ENCODE measurements at regions not wholly inside any gene's neighbourhood (a gene's known extent, or its start where the extent isn't known, plus 50 kb on each side); places are given as distances from the start of the nearest gene placed in this dataset.

DNA sequence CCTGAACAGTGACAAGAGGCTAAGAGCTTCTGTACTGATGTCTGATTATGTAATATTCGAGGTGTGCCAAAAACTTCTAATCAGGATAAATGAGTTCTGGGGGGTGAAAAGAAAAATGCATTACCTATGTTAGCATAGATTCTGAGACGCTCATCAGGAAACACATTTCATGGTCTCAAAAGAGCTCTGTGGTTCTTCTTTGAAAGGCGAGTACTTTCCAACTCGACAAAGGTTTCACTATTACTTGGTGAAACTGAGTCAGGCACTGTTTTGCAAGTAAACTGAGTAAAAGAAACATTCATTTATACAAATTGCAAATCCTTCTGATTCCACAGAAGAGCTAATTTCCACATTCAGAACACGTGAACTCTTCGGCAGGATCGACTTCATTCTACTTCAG is 523.2 kb downstream of the GATA3 start:
- TF ChIP-seq GATA3 (IDR thresholded peaks at IDR 0.05; ENCODE audit: low read depth, low read length) (no peak), GATA2 (IDR thresholded peaks at IDR 0.05; ENCODE audit: low read depth, low read length) (no peak)

Data from SH-SY5Y (cell line).